ENCODE measurements at regions not wholly inside any gene's neighbourhood (a gene's known extent, or its start where the extent isn't known, plus 50 kb on each side); places are given as distances from the start of the nearest gene placed in this dataset.
"Not testable (repeated sequence)": the region's sequence is repeated elsewhere in the genome, so short reads cannot be mapped to it uniquely, and the experiment has no call there.

- H3K4me1 ChIP-seq (ENCODE audit: control insufficient read depth, insufficient read depth, low read length): no peaks in the 10 kb centered on the region
- no peaks in the 10 kb centered on the region for H3K36me3 ChIP-seq (ENCODE audit: control insufficient read depth, insufficient read depth, low read length)
- H3K4me3 ChIP-seq (ENCODE audit: insufficient read depth, low read depth, low read length): no peak overlapping the region
- WGBS, 2 experiments: 80 to 82% methylated on average over 1 of the region's 1 CpG
- H3K27ac ChIP-seq (ENCODE audit: insufficient read depth, low read depth, low read length, poor library complexity, severe bottlenecking): no peak overlapping the region
- H3K27me3 ChIP-seq (ENCODE audit: control insufficient read depth, insufficient read depth, low read length, poor library complexity, severe bottlenecking): no peaks in the 10 kb centered on the region
- H3K9me3 ChIP-seq (ENCODE audit: control insufficient read depth, low read length): no peaks in the 10 kb centered on the region
Observed at GRCh38 chrX:45505214-45505613, 304.5 kb upstream of the DIPK2B start.

- H3K4me1 ChIP-seq (ENCODE audit: control insufficient read depth, insufficient read depth, low read length); H3K36me3 ChIP-seq (ENCODE audit: control insufficient read depth, insufficient read depth, low read length); H3K27ac ChIP-seq (ENCODE audit: insufficient read depth, low read depth, low read length, poor library complexity, severe bottlenecking); H3K9me3 ChIP-seq (ENCODE audit: control insufficient read depth, low read length); H3K4me3 ChIP-seq (ENCODE audit: insufficient read depth, low read depth, low read length); H3K27me3 ChIP-seq (ENCODE audit: control insufficient read depth, insufficient read depth, low read length, poor library complexity, severe bottlenecking): not testable (repeated sequence)
- WGBS, 2 experiments: 95 to 97% methylated on average over 31 of the region's 31 CpGs
Observed at GRCh38 chrX:45503787-45504362, 303.2 kb upstream of the DIPK2B start.

GRCh38 chrX:45502396-45502795 is 301.7 kb upstream of the DIPK2B start:
- Histone ChIP-seq H3K9me3 (ENCODE audit: control insufficient read depth, low read length) (no peaks in the 10 kb centered on the region), H3K4me1 (ENCODE audit: control insufficient read depth, insufficient read depth, low read length) (no peaks in the 10 kb centered on the region), H3K27me3 (ENCODE audit: control insufficient read depth, insufficient read depth, low read length, poor library complexity, severe bottlenecking) (no peaks in the 10 kb centered on the region), H3K27ac (ENCODE audit: insufficient read depth, low read depth, low read length, poor library complexity, severe bottlenecking) (no peak overlapping the region), H3K36me3 (ENCODE audit: control insufficient read depth, insufficient read depth, low read length) (no peaks in the 10 kb centered on the region), H3K4me3 (ENCODE audit: insufficient read depth, low read depth, low read length) (no peak overlapping the region)
- 100% methylated on average over 2 of the region's 2 CpGs; no CpG with 5 or more reads in 1 of the 2 experiments for WGBS, 2 experiments

GRCh38 chrX:45497290-45497689 is 296.6 kb upstream of the DIPK2B start:
- Histone ChIP-seq H3K4me3 (ENCODE audit: insufficient read depth, low read depth, low read length) (no peak overlapping the region), H3K36me3 (ENCODE audit: control insufficient read depth, insufficient read depth, low read length) (no peaks in the 10 kb centered on the region), H3K9me3 (ENCODE audit: control insufficient read depth, low read length) (no peaks in the 10 kb centered on the region), H3K4me1 (ENCODE audit: control insufficient read depth, insufficient read depth, low read length) (no peaks in the 10 kb centered on the region), H3K27me3 (ENCODE audit: control insufficient read depth, insufficient read depth, low read length, poor library complexity, severe bottlenecking) (no peaks in the 10 kb centered on the region), H3K27ac (ENCODE audit: insufficient read depth, low read depth, low read length, poor library complexity, severe bottlenecking) (no peak overlapping the region)
- 80 to 95% methylated on average over 3 of the region's 3 CpGs for WGBS, 2 experiments

GRCh38 chrX:45485719-45486118 is 285.0 kb upstream of the DIPK2B start:
- Histone ChIP-seq H3K36me3 (ENCODE audit: control insufficient read depth, insufficient read depth, low read length) (no peaks in the 10 kb centered on the region), H3K9me3 (ENCODE audit: control insufficient read depth, low read length) (no peaks in the 10 kb centered on the region), H3K4me1 (ENCODE audit: control insufficient read depth, insufficient read depth, low read length) (no peaks in the 10 kb centered on the region), H3K27ac (ENCODE audit: insufficient read depth, low read depth, low read length, poor library complexity, severe bottlenecking) (no peak overlapping the region), H3K4me3 (ENCODE audit: insufficient read depth, low read depth, low read length) (no peak overlapping the region), H3K27me3 (ENCODE audit: control insufficient read depth, insufficient read depth, low read length, poor library complexity, severe bottlenecking) (no peaks in the 10 kb centered on the region)
- WGBS, 2 experiments: 100% methylated on average over 1 of the region's 1 CpG; no CpG with 5 or more reads in 1 of the 2 experiments

- WGBS, 2 experiments: 88 to 92% methylated on average over 3 to 4 of the region's 4 CpGs
Observed at GRCh38 chrX:45479835-45480422, 279.3 kb upstream of the DIPK2B start.

GRCh38 chrX:45479196-45479834 is 278.6 kb upstream of the DIPK2B start:
- Histone ChIP-seq H3K9me3 (ENCODE audit: control insufficient read depth, low read length) (no peaks in the 10 kb centered on the region), H3K4me1 (ENCODE audit: control insufficient read depth, insufficient read depth, low read length) (no peaks in the 10 kb centered on the region), H3K27me3 (ENCODE audit: control insufficient read depth, insufficient read depth, low read length, poor library complexity, severe bottlenecking) (no peaks in the 10 kb centered on the region), H3K27ac (ENCODE audit: insufficient read depth, low read depth, low read length, poor library complexity, severe bottlenecking) (no peak overlapping the region), H3K4me3 (ENCODE audit: insufficient read depth, low read depth, low read length) (no peak overlapping the region), H3K36me3 (ENCODE audit: control insufficient read depth, insufficient read depth, low read length) (no peaks in the 10 kb centered on the region)
- WGBS, 2 experiments: 100% methylated on average over 2 of the region's 4 CpGs; no CpG with 5 or more reads in 1 of the 2 experiments

More at GRCh38 chrX:45479835-45480422, 279.3 kb upstream of the DIPK2B start:
- H3K27me3 ChIP-seq (ENCODE audit: control insufficient read depth, insufficient read depth, low read length, poor library complexity, severe bottlenecking): no peaks in the 10 kb centered on the region
- H3K27ac ChIP-seq (ENCODE audit: insufficient read depth, low read depth, low read length, poor library complexity, severe bottlenecking): no peak overlapping the region
- no peaks in the 10 kb centered on the region for H3K36me3 ChIP-seq (ENCODE audit: control insufficient read depth, insufficient read depth, low read length)
- H3K4me1 ChIP-seq (ENCODE audit: control insufficient read depth, insufficient read depth, low read length): no peaks in the 10 kb centered on the region
- no peak overlapping the region for H3K4me3 ChIP-seq (ENCODE audit: insufficient read depth, low read depth, low read length)
- no peaks in the 10 kb centered on the region for H3K9me3 ChIP-seq (ENCODE audit: control insufficient read depth, low read length)

GRCh38 chrX:45472968-45473367 is 272.3 kb upstream of the DIPK2B start:
- WGBS, 2 experiments: no CpG with 5 or more reads among the region's 1 CpG
- Histone ChIP-seq H3K27me3 (ENCODE audit: control insufficient read depth, insufficient read depth, low read length, poor library complexity, severe bottlenecking) (no peaks in the 10 kb centered on the region), H3K27ac (ENCODE audit: insufficient read depth, low read depth, low read length, poor library complexity, severe bottlenecking) (no peak overlapping the region), H3K4me3 (ENCODE audit: insufficient read depth, low read depth, low read length) (no peak overlapping the region), H3K9me3 (ENCODE audit: control insufficient read depth, low read length) (no peaks in the 10 kb centered on the region), H3K4me1 (ENCODE audit: control insufficient read depth, insufficient read depth, low read length) (no peaks in the 10 kb centered on the region), H3K36me3 (ENCODE audit: control insufficient read depth, insufficient read depth, low read length) (no peaks in the 10 kb centered on the region)

GRCh38 chrX:45467537-45467936 is 266.9 kb upstream of the DIPK2B start:
- H3K27me3 ChIP-seq (ENCODE audit: control insufficient read depth, insufficient read depth, low read length, poor library complexity, severe bottlenecking); H3K4me1 ChIP-seq (ENCODE audit: control insufficient read depth, insufficient read depth, low read length); H3K4me3 ChIP-seq (ENCODE audit: insufficient read depth, low read depth, low read length); H3K27ac ChIP-seq (ENCODE audit: insufficient read depth, low read depth, low read length, poor library complexity, severe bottlenecking); H3K9me3 ChIP-seq (ENCODE audit: control insufficient read depth, low read length); H3K36me3 ChIP-seq (ENCODE audit: control insufficient read depth, insufficient read depth, low read length): not testable (repeated sequence)
- 97 to 98% methylated on average over 5 to 6 of the region's 6 CpGs for WGBS, 2 experiments

GRCh38 chrX:45455732-45456131 is 255.1 kb upstream of the DIPK2B start:
- H3K4me3 ChIP-seq (ENCODE audit: insufficient read depth, low read depth, low read length); H3K27me3 ChIP-seq (ENCODE audit: control insufficient read depth, insufficient read depth, low read length, poor library complexity, severe bottlenecking); H3K36me3 ChIP-seq (ENCODE audit: control insufficient read depth, insufficient read depth, low read length); H3K9me3 ChIP-seq (ENCODE audit: control insufficient read depth, low read length); H3K27ac ChIP-seq (ENCODE audit: insufficient read depth, low read depth, low read length, poor library complexity, severe bottlenecking); H3K4me1 ChIP-seq (ENCODE audit: control insufficient read depth, insufficient read depth, low read length): not testable (repeated sequence)
- 76 to 81% methylated on average over 5 of the region's 5 CpGs for WGBS, 2 experiments
